ENCODE measurements at regions not wholly inside any gene's neighbourhood (a gene's known extent, or its start where the extent isn't known, plus 50 kb on each side); places are given as distances from the start of the nearest gene placed in this dataset.

DNA sequence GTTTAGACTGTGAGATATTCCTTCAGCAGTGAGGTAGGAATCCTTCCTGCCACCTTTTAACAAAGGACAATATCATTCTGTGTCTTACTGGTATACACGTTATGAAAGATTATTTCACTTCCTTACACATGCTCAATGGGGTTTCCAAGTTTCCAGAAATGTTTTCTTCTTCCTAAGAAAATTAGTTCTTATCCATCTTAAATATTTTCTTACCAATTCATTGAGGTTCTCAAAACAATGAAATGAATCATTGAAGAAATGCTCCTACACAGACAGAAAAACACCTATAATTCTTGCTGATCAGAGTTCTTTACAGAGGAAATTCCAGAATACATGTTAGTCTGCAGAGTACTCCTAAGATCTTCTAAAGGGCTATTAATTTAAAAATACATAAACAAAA is 51.4 kb upstream of the SEC61G start:
- H3K9me3 ChIP-seq: no peaks in the 10 kb centered on the region
- H3K4me1 ChIP-seq: no peaks in the 10 kb centered on the region
- intact Hi-C loops (cut with DNase I; ENCODE audit: low total_unique reads): no loop called here
- no peak overlapping the region for H3K27ac ChIP-seq
- H3K36me3 ChIP-seq (ENCODE audit: low read depth, missing control alignments): no peaks in the 10 kb centered on the region
- no peak for DNase-seq
- TF ChIP-seq, protein P1, sequence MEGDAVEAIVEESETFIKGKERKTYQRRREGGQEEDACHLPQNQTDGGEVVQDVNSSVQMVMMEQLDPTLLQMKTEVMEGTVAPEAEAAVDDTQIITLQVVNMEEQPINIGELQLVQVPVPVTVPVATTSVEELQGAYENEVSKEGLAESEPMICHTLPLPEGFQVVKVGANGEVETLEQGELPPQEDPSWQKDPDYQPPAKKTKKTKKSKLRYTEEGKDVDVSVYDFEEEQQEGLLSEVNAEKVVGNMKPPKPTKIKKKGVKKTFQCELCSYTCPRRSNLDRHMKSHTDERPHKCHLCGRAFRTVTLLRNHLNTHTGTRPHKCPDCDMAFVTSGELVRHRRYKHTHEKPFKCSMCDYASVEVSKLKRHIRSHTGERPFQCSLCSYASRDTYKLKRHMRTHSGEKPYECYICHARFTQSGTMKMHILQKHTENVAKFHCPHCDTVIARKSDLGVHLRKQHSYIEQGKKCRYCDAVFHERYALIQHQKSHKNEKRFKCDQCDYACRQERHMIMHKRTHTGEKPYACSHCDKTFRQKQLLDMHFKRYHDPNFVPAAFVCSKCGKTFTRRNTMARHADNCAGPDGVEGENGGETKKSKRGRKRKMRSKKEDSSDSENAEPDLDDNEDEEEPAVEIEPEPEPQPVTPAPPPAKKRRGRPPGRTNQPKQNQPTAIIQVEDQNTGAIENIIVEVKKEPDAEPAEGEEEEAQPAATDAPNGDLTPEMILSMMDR (IDR thresholded peaks at IDR 0.05): no peak
- TF ChIP-seq POLR2A (IDR thresholded peaks at IDR 0.05): no peak
- no peak overlapping the region for H3K4me3 ChIP-seq
- 51 to 93% methylated on average over 1 of the region's 1 CpG for WGBS, 2 donors
- no peaks in the 10 kb centered on the region for H3K27me3 ChIP-seq

DNA sequence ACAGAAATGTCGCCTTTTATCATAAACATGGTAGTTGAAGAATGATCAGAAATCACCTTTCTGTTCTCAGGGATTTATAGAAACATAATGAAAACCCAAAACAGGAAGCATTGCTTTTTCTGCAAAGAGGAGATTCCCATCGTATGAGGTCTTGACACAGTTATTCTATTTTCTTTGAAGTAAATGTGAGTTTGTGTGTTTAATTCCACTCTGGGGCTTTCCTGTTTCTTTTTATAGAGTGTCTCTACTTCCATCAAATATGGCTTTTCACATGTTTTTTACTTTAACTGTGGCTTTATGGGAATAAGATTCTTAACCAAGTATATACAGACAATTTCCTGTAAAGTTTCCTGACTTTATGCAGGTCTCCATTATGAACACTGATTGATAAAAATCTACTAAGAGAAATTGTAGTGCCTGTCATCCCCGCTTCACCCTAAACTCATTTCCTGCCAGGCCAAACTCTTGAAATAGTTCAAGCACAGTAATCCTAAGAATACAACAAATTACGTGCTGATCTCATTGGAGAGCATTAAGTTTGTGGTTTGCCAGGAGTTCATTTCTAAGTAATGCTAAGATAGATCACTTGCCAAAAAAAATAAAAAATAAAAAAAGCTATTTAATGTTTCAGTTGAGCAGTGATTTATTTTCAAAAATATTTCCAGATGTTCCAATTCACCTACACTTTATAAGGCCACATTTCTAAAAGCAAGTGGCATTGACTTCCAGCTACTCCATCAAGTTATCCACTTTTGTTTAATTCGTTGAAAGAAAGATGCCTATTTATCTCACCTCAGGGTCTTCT is 52.2 kb upstream of the SEC61G start:
- H3K27ac ChIP-seq: no peak overlapping the region
- intact Hi-C loops (cut with DNase I; ENCODE audit: low total_unique reads): no loop called here
- DNase-seq: no peak
- no peak for TF ChIP-seq POLR2A (IDR thresholded peaks at IDR 0.05)
- TF ChIP-seq, protein P1 (IDR thresholded peaks at IDR 0.05): no peak
- no peaks in the 10 kb centered on the region for H3K27me3 ChIP-seq
- H3K9me3 ChIP-seq: no peaks in the 10 kb centered on the region
- H3K36me3 ChIP-seq (ENCODE audit: low read depth, missing control alignments): no peaks in the 10 kb centered on the region
- no peak overlapping the region for H3K4me3 ChIP-seq
- no peaks in the 10 kb centered on the region for H3K4me1 ChIP-seq
- WGBS, 2 donors: 59 to 64% methylated on average over 5 of the region's 5 CpGs

DNA sequence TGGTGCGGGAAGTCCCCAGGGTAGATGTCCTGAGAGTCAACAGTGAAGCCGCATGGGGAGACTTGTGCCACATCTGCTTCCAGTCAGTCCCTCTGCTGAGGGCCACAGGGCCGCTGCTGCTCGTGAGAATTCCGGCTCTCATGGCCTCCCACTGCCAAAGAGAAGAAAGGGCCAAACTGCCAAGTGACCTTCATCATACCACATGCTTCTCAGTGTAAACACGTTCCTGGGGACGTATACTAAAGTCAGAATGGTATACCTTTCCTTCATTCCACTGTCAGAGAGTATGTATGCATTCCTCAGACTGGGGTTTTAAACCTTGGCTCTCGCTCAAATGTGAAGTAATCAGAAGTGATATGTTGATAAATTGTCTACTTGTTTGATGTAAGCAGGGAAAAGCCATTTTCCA is 52.8 kb upstream of the SEC61G start:
- H3K4me1 ChIP-seq: no peaks in the 10 kb centered on the region
- H3K27me3 ChIP-seq: no peaks in the 10 kb centered on the region
- H3K9me3 ChIP-seq: no peaks in the 10 kb centered on the region
- TF ChIP-seq, protein P1 (IDR thresholded peaks at IDR 0.05): no peak
- TF ChIP-seq POLR2A (IDR thresholded peaks at IDR 0.05): no peak
- no peak overlapping the region for H3K4me3 ChIP-seq
- DNase-seq: no peak
- no peak overlapping the region for H3K27ac ChIP-seq
- H3K36me3 ChIP-seq (ENCODE audit: low read depth, missing control alignments): no peaks in the 10 kb centered on the region
- intact Hi-C loops (cut with DNase I; ENCODE audit: low total_unique reads): no loop called here
- 51 to 78% methylated on average over 8 of the region's 8 CpGs for WGBS, 2 donors

DNA sequence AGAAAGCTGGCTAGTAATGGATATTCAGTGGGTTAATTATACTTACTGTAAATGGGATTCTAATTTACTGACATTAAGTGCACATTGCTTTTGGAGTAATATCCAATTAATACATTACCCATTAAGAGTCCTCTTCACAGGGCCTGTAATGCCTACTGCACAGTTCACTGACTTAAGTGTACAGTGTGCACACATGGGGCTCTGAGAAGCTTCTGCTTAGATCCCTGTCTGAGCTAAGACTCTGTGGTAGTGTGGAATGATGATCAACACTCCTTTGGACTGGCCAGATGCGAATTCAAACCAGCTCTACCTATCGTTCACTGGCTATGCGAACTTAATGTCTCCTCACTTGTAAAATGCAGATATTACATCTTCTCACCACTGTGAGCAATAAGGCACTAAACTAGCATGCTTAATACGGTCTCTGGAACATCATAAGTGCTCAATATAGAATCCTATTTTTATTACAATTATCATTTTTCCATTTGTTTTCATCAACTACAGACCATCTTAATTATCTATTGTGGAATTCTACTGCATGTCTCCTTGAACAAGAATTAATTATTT is 53.8 kb upstream of the SEC61G start:
- H3K27ac ChIP-seq: no peak overlapping the region
- no peak for TF ChIP-seq POLR2A (IDR thresholded peaks at IDR 0.05)
- TF ChIP-seq, protein P1 (IDR thresholded peaks at IDR 0.05): no peak
- no peaks in the 10 kb centered on the region for H3K4me1 ChIP-seq
- WGBS, 2 donors: 86 to 90% methylated on average over 4 of the region's 4 CpGs
- H3K36me3 ChIP-seq (ENCODE audit: low read depth, missing control alignments): no peaks in the 10 kb centered on the region
- no peak overlapping the region for H3K4me3 ChIP-seq
- H3K9me3 ChIP-seq: no peaks in the 10 kb centered on the region
- intact Hi-C loops (cut with DNase I; ENCODE audit: low total_unique reads): no loop called here
- no peaks in the 10 kb centered on the region for H3K27me3 ChIP-seq
- no peak for DNase-seq

DNA sequence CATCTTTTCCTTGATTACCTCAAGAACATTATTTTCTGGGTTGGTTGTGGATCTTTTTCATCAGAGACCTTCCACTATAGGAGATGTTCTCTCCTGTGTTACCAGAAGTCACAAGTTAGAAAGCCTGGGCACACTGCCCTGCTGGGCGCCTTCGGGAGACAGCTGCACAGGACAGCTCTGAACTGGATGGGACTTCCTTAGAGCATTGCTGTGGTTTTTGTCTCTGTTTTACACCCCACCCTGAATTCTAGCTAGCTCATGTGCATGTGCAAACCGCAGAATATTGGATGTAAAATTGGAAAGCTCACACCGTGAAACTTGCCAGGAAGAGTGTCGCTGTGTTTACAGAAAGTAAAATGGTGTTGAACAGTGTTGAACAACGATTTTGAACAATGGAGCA is 54.4 kb upstream of the SEC61G start:
- no peaks in the 10 kb centered on the region for H3K27me3 ChIP-seq
- H3K27ac ChIP-seq: no peak overlapping the region
- TF ChIP-seq, protein P1 (IDR thresholded peaks at IDR 0.05): no peak
- TF ChIP-seq POLR2A (IDR thresholded peaks at IDR 0.05): no peak
- H3K36me3 ChIP-seq (ENCODE audit: low read depth, missing control alignments): no peaks in the 10 kb centered on the region
- H3K9me3 ChIP-seq: no peaks in the 10 kb centered on the region
- intact Hi-C loops (cut with DNase I; ENCODE audit: low total_unique reads): no loop called here
- 74 to 85% methylated on average over 6 of the region's 6 CpGs for WGBS, 2 donors
- H3K4me1 ChIP-seq: no peaks in the 10 kb centered on the region
- no peak for DNase-seq
- no peak overlapping the region for H3K4me3 ChIP-seq
